Type B pancreatic cell (in vitro differentiated cells): ENCODE measurements at regions not wholly inside any gene's neighbourhood (a gene's known extent, or its start where the extent isn't known, plus 50 kb on each side); places are given as distances from the start of the nearest gene placed in this dataset.

Experiments used
- DNase-seq: peaks from one replicate; pipeline ENCODE4 v3.0.0; 2021; ENCODE audit warnings: mixed read lengths; ENCODE audit not compliant: unreplicated experiment; ENCODE audit errors: extremely low spot score
- H3K27ac Mint-ChIP-seq: 2 replicates; pipeline ENCODE4 v1.8.0; 2021; ENCODE audit warnings: mild to moderate bottlenecking, mixed read lengths
- H3K27me3 Mint-ChIP-seq: 2 replicates; pipeline ENCODE4 v1.8.0; 2021; ENCODE audit warnings: mixed read lengths
- H3K36me3 Mint-ChIP-seq: 2 replicates; pipeline ENCODE4 v1.8.0; 2021; ENCODE audit warnings: mixed read lengths
- H3K4me1 Mint-ChIP-seq: one replicate; pipeline ENCODE4 v1.8.0; 2021; ENCODE audit warnings: mixed read lengths; ENCODE audit not compliant: unreplicated experiment
- H3K4me3 Mint-ChIP-seq: 2 replicates; pipeline ENCODE4 v1.8.0; 2021; ENCODE audit warnings: mild to moderate bottlenecking, mixed read lengths
- H3K9me3 Mint-ChIP-seq: 2 replicates; pipeline ENCODE4 v1.8.0; 2021; ENCODE audit warnings: mixed read lengths
- TF ChIP-seq, protein P1 (sequence below): fragments of 200-600 bp; sonication (generic); conservative IDR thresholded peaks from 2 replicates; pipeline ENCODE4 v1.5.0; 2021; ENCODE audit warnings: antibody characterized with exemption, mild to moderate bottlenecking

DNA sequence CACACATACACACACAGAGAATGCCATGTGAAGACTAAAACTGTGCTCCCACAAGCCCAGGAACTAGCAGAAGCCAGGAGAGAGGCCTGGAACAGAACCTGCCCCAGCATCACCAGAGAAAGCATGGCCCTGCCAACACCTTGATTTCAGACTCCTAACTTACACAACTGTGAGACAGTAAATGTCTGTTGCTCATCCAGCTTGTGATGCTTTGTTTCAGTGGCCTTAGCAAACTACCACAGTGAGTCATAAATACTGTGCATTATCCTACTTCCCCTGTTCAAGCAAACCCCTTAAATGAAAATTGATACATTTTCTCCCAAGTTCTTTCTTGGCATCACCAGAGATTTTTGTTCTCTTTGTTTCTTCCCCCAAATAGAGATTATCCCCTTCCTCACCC is 1539.4 kb upstream of the TENM4 start:
- Mint-ChIP-seq H3K4me3 (no peak overlapping the region), H3K27ac (no peak overlapping the region), H3K36me3 (no peaks in the 10 kb centered on the region), H3K4me1 (no peaks in the 10 kb centered on the region), H3K9me3 (no peaks in the 10 kb centered on the region), H3K27me3 (no peaks in the 10 kb centered on the region)
- DNase-seq, result no peak
- TF ChIP-seq, protein P1, sequence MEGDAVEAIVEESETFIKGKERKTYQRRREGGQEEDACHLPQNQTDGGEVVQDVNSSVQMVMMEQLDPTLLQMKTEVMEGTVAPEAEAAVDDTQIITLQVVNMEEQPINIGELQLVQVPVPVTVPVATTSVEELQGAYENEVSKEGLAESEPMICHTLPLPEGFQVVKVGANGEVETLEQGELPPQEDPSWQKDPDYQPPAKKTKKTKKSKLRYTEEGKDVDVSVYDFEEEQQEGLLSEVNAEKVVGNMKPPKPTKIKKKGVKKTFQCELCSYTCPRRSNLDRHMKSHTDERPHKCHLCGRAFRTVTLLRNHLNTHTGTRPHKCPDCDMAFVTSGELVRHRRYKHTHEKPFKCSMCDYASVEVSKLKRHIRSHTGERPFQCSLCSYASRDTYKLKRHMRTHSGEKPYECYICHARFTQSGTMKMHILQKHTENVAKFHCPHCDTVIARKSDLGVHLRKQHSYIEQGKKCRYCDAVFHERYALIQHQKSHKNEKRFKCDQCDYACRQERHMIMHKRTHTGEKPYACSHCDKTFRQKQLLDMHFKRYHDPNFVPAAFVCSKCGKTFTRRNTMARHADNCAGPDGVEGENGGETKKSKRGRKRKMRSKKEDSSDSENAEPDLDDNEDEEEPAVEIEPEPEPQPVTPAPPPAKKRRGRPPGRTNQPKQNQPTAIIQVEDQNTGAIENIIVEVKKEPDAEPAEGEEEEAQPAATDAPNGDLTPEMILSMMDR, result no peak

- no peak overlapping the region for H3K27ac Mint-ChIP-seq
- no peaks in the 10 kb centered on the region for H3K36me3 Mint-ChIP-seq
- no peaks in the 10 kb centered on the region for H3K4me1 Mint-ChIP-seq
- no peak for DNase-seq
- H3K9me3 Mint-ChIP-seq, result no peaks in the 10 kb centered on the region
- TF ChIP-seq, protein P1, result no peak
- no peak overlapping the region for H3K4me3 Mint-ChIP-seq
- no peaks in the 10 kb centered on the region for H3K27me3 Mint-ChIP-seq
Observed at GRCh38 chr11:80973786-80974185, 1533.0 kb upstream of the TENM4 start.

- H3K27me3 Mint-ChIP-seq, result no peaks in the 10 kb centered on the region
Observed at GRCh38 chr11:80970037-80970436, 1529.2 kb upstream of the TENM4 start.

DNA sequence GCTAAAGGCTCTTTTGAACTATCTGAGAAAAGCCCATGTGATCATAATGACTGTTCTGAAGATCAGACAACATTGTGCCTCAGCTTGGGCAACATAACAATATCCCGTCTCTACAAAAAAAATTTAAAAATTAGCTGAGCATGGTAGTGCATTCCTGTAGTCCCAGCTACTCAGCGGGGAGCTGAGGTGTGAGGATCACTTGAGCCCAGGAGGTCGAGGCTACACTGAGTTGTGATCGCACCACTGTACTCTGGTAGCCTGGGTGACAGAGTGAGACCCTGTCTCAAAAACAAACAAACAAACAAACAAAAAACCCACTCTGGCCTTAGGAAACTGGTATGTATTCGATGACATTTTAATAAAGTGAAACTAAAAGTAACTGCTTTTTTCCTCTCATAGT is 1526.8 kb upstream of the TENM4 start:
- no peak for DNase-seq
- Mint-ChIP-seq H3K27ac (no peak overlapping the region), H3K27me3 (no peaks in the 10 kb centered on the region), H3K36me3 (no peaks in the 10 kb centered on the region), H3K9me3 (no peaks in the 10 kb centered on the region), H3K4me3 (no peak overlapping the region), H3K4me1 (no peaks in the 10 kb centered on the region)
- TF ChIP-seq, protein P1, result no peak

More at GRCh38 chr11:80970037-80970436, 1529.2 kb upstream of the TENM4 start:
- DNase-seq, result no peak
- Mint-ChIP-seq H3K4me1 (no peaks in the 10 kb centered on the region), H3K36me3 (no peaks in the 10 kb centered on the region), H3K9me3 (no peaks in the 10 kb centered on the region), H3K4me3 (no peak overlapping the region), H3K27ac (no peak overlapping the region)
- TF ChIP-seq, protein P1, result no peak

DNA sequence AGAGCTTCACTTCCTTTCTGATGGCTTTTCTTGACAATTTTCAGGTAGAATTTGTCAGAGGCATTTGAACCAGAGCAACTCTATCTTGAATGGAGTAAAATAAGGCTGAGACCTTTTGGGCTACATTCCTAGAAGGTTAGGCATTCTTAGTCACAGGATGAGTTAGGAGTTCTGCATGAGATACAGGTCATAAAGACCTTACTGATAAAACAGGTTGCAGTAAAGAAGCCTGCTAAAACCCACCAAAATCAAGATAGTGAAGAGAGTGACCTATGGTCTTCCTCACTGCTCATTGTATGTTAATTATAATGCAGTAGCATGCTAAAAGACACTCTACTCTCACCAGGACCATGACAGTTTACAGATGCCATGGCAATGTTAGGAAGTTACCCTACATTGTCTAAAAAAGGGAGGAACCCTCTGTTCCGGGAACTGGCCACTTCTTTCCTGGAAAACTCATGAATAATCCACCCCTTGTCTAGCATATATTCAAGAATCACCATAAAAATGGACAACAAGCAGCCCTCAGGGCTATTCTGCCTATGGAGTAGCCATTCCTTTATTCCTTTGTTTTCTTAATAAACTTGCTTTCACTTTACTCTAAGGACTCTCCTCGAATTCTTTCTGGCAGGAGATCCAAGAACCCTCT is 1519.7 kb upstream of the TENM4 start:
- Mint-ChIP-seq H3K27me3 (no peaks in the 10 kb centered on the region), H3K9me3 (no peaks in the 10 kb centered on the region), H3K4me1 (no peaks in the 10 kb centered on the region), H3K4me3 (no peak overlapping the region), H3K36me3 (no peaks in the 10 kb centered on the region), H3K27ac (no peak overlapping the region)
- no peak for DNase-seq
- TF ChIP-seq, protein P1, result no peak

- Mint-ChIP-seq H3K4me3 (no peak overlapping the region), H3K9me3 (no peaks in the 10 kb centered on the region), H3K36me3 (no peaks in the 10 kb centered on the region), H3K4me1 (no peaks in the 10 kb centered on the region), H3K27ac (no peak overlapping the region), H3K27me3 (no peaks in the 10 kb centered on the region)
- TF ChIP-seq, protein P1, result no peak
- DNase-seq, result no peak
Observed at GRCh38 chr11:80959751-80960150, 1518.9 kb upstream of the TENM4 start.
